ENCODE measurements at regions not wholly inside any gene's neighbourhood (a gene's known extent, or its start where the extent isn't known, plus 50 kb on each side); places are given as distances from the start of the nearest gene placed in this dataset.

- TF ChIP-seq JUN (IDR thresholded peaks at IDR 0.05; ENCODE audit: low read depth, low read length) = no peak
Measured at GRCh38 chr18:39326772-39327171, 1761.2 kb upstream of the CELF4 start (continued).

GRCh38 chr18:39325973-39326372, 1760.4 kb upstream of the CELF4 start:
- Histone ChIP-seq H3K4me3 (ENCODE audit: extremely low read depth in 1 of 4, insufficient read depth in 2 of 4, low read depth in 3 of 4, low read length in 4 of 4) (no peak overlapping the region), H2BK15ac (ENCODE audit: low read length) (no peak overlapping the region), H3K56ac (replicated peaks; ENCODE audit: insufficient read length, low read depth, low read length) (no peak overlapping the region), H3K27me3 (replicated peaks in 1 of 4; ENCODE audit: control insufficient read depth in 3 of 4, extremely low read depth in 1 of 4, insufficient read depth in 3 of 4, low read length in 3 of 4) (no peaks in the 10 kb centered on the region), H2BK120ac (replicated peaks; ENCODE audit: low read depth, low read length) (no peak overlapping the region), H3K4ac (replicated peaks; ENCODE audit: insufficient read length, low read depth, low read length) (no peak overlapping the region), H3K23ac (ENCODE audit: insufficient read length) (no peak overlapping the region), H3K9me3 (ENCODE audit: insufficient read depth in 2 of 2, low read depth in 1 of 2, low read length in 1 of 2) (no peaks in the 10 kb centered on the region), H4K20me1 (replicated peaks in 1 of 2; ENCODE audit: control insufficient read depth in 1 of 2, insufficient read depth in 2 of 2, low read length in 2 of 2) (no peaks in the 10 kb centered on the region), H3K9ac (replicated peaks in 1 of 4; ENCODE audit: extremely low read depth in 1 of 4, low read depth in 3 of 4, low read length in 3 of 4) (no peak overlapping the region), H3K27ac (ENCODE audit: low read depth, low read length) (no peak overlapping the region), H3K36me3 (ENCODE audit: control insufficient read depth in 2 of 4, insufficient read depth in 4 of 4, low read length in 3 of 4) (no peaks in the 10 kb centered on the region), H3K18ac (ENCODE audit: extremely low read depth, low read length) (no peak overlapping the region), H4K91ac (replicated peaks; ENCODE audit: insufficient read length, low read length) (no peak overlapping the region), H2BK12ac (ENCODE audit: low read depth, low read length) (no peak overlapping the region), H2BK5ac (ENCODE audit: low read depth, low read length) (no peak overlapping the region), H3K4me2 (ENCODE audit: insufficient read depth in 1 of 2, low read depth in 2 of 2, low read length in 2 of 2) (no peak overlapping the region), H2AK5ac (ENCODE audit: low read depth, low read length) (no peak overlapping the region), H4K5ac (ENCODE audit: insufficient read length, low read depth, low read length) (no peak overlapping the region), H2BK20ac (ENCODE audit: low read length) (no peak overlapping the region), H3K4me1 (replicated peaks in 1 of 4; ENCODE audit: control insufficient read depth in 3 of 4, insufficient read depth in 4 of 4, low read length in 3 of 4) (no peaks in the 10 kb centered on the region; a peak in 1 of 7 replicates), H3K79me1 (ENCODE audit: low read depth, low read length) (no peaks in the 10 kb centered on the region), H2AFZ (ENCODE audit: low read length) (no peak overlapping the region), H4K8ac (ENCODE audit: extremely low read depth, insufficient read depth, low read length) (no peak overlapping the region), H3K79me2 (ENCODE audit: control insufficient read depth in 1 of 2, insufficient read depth in 2 of 2, low read length in 2 of 2) (no peaks in the 10 kb centered on the region), H3K14ac (ENCODE audit: insufficient read length) (no peak overlapping the region), H3K23me2 (ENCODE audit: low read depth, low read length) (no peaks in the 10 kb centered on the region)
- ChIA-PET POLR2A (ENCODE audit: partially characterized antibody) (no interaction called here), CTCF (ENCODE audit: partially characterized antibody) (interaction anchor here (0.6 kb wide), 1 partner anchor 314 kb away, joined by 3 read pairs; no protein-coding TSS in a partner anchor)
- DNase-seq (ENCODE audit: low read depth in 1 of 2, low spot score in 2 of 2) (no peak), FAIRE-seq (no peak)
- WGBS, 2 experiments (ENCODE audit: extremely low coverage in 1 of 2, insufficient coverage in 1 of 2, insufficient read length in 1 of 2, insufficient replicate concordance in 2 of 2, low coverage in 1 of 2, low lambda C conversion rate in 2 of 2, missing lambda C conversion rate in 1 of 2) = 100% methylated on average over 1 of the region's 1 CpG; no CpG with 5 or more reads in 1 of the 2 experiments
- peak; percentile 75; the same call in 1 of the 2 replicates for TF ChIP-seq MAFK (IDR thresholded peaks at IDR 0.05; ENCODE audit: low read depth, low read length)
- no peak for TF ChIP-seq SIRT6 (IDR thresholded peaks at IDR 0.05; ENCODE audit: low read length)

All from H1 (cell line).